Neural cell (in vitro differentiated cells): ENCODE measurements at regions not wholly inside any gene's neighbourhood (a gene's known extent, or its start where the extent isn't known, plus 50 kb on each side); places are given as distances from the start of the nearest gene placed in this dataset.

Experiments
- H2AFZ ChIP-seq: fragments of 200-600, 300-800 bp; sonication (generic), shearing (Covaris generic); 2 replicates; pipeline ENCODE4 v1.6.0; 2014; ENCODE audit warnings: low read depth, mild to moderate bottlenecking, antibody characterized with exemption, low read length, moderate library complexity
- H3F3A ChIP-seq: fragments of 200-600 bp; shearing (Covaris generic); 2 replicates; pipeline ENCODE4 v1.6.1; 2016; ENCODE audit warnings: mild to moderate bottlenecking, moderate library complexity, mixed read lengths, antibody characterized with exemption, low read length; ENCODE audit not compliant: insufficient read depth, poor library complexity, severe bottlenecking
- H3K27ac ChIP-seq: fragments of 200-600, 300-800 bp; sonication (generic), shearing (Covaris generic); 2 replicates; pipeline ENCODE4 v1.5.1; 2014; ENCODE audit warnings: mild to moderate bottlenecking, low read length, moderate library complexity
- H3K27me3 ChIP-seq: fragments of 300-800, 200-600 bp; sonication (generic), shearing (Covaris generic); 2 replicates; pipeline ENCODE4 v1.6.0; 2014; ENCODE audit warnings: mild to moderate bottlenecking, low read depth, low read length, moderate library complexity; ENCODE audit not compliant: insufficient read depth
- H3K36me3 ChIP-seq: fragments of 300-800, 200-600 bp; sonication (generic), shearing (Covaris generic); 2 replicates; pipeline ENCODE4 v1.5.1; 2014; ENCODE audit warnings: mild to moderate bottlenecking, antibody characterized with exemption, low read length, moderate library complexity; ENCODE audit not compliant: insufficient read depth
- H3K4me2 ChIP-seq: fragments of 300-800, 200-600 bp; sonication (generic), shearing (Covaris generic); 2 replicates; pipeline ENCODE4 v1.6.0; 2014; ENCODE audit warnings: mild to moderate bottlenecking, low read length
- H3K4me3 ChIP-seq: fragments of 300-800, 200-600 bp; sonication (generic), shearing (Covaris generic); 2 replicates; pipeline ENCODE4 v1.5.1; 2014; ENCODE audit warnings: mild to moderate bottlenecking, low read length, moderate library complexity
- H3K79me2 ChIP-seq: fragments of 200-600 bp; shearing (Covaris generic); replicated peaks from 2 replicates; pipeline ENCODE4 v1.6.0; 2014; ENCODE audit warnings: mild to moderate bottlenecking, low read length, moderate library complexity; ENCODE audit not compliant: insufficient read depth
- H3K9ac ChIP-seq: fragments of 300-800, 200-600 bp; sonication (generic), shearing (Covaris generic); 2 replicates; pipeline ENCODE4 v1.6.1; 2016; ENCODE audit warnings: mild to moderate bottlenecking, low read length, mixed read lengths
- H3K9me2 ChIP-seq: fragments of 200-600 bp; shearing (Covaris generic); 2 replicates; pipeline ENCODE4 v1.6.1; 2016; ENCODE audit warnings: mild to moderate bottlenecking, low read length, mixed read lengths; ENCODE audit not compliant: insufficient read depth
- H3K9me3 ChIP-seq: fragments of 200-600, 300-800 bp; sonication (generic), shearing (Covaris generic); 2 replicates; pipeline ENCODE4 v1.6.1; 2016; ENCODE audit warnings: mild to moderate bottlenecking, mixed run types, low read length, moderate library complexity, mixed read lengths
- H4K20me1 ChIP-seq: fragments of 200-600 bp; shearing (Covaris generic); 2 replicates; pipeline ENCODE4 v1.6.1; 2016; ENCODE audit warnings: mild to moderate bottlenecking, mixed run types; ENCODE audit not compliant: insufficient read depth
- EP300 ChIP-seq: fragments of 450-650 bp; conservative IDR thresholded peaks from 2 replicates; pipeline ENCODE4 v1.6.1; 2014; ENCODE audit warnings: antibody characterized with exemption, mild to moderate bottlenecking, moderate library complexity; ENCODE audit not compliant: poor library complexity, severe bottlenecking
- EZH2 ChIP-seq: fragments of 200-600, 300-800 bp; shearing (Covaris generic), sonication (generic); IDR thresholded peaks from 2 replicates; pipeline ENCODE4 v1.6.1; 2014; ENCODE audit warnings: antibody characterized with exemption, low read length, borderline replicate concordance, mild to moderate bottlenecking; ENCODE audit not compliant: insufficient read depth, poor library complexity, severe bottlenecking
- MXI1 ChIP-seq: fragments of 450-650 bp; conservative IDR thresholded peaks from 2 replicates; pipeline ENCODE4 v1.6.1; 2014; ENCODE audit warnings: antibody characterized with exemption, mild to moderate bottlenecking; ENCODE audit not compliant: poor library complexity, severe bottlenecking
- POLR2AphosphoS5 ChIP-seq: IDR thresholded peaks from 2 replicates; pipeline ENCODE4 v1.6.1; 2012
- RAD21 ChIP-seq: fragments of 450-650 bp; conservative IDR thresholded peaks from 2 replicates; pipeline ENCODE4 v1.6.1; 2014; ENCODE audit warnings: antibody characterized with exemption, mild to moderate bottlenecking, moderate library complexity
- SMC3 ChIP-seq: fragments of 450-650 bp; conservative IDR thresholded peaks from 2 replicates; pipeline ENCODE4 v1.6.1; 2014; ENCODE audit warnings: antibody characterized with exemption, mild to moderate bottlenecking, moderate library complexity; ENCODE audit not compliant: poor library complexity
- TAF1 ChIP-seq: IDR thresholded peaks from 2 replicates; pipeline ENCODE4 v1.6.1; 2012; ENCODE audit warnings: low read depth
- TF ChIP-seq, protein P1 (sequence below): IDR thresholded peaks from 2 replicates; pipeline ENCODE4 v1.6.1; 2012; ENCODE audit warnings: borderline replicate concordance
- TF ChIP-seq, protein P2 (sequence below): fragments of 450-650 bp; IDR thresholded peaks from 2 replicates; pipeline ENCODE4 v1.5.1; 2014; ENCODE audit warnings: antibody characterized with exemption, mild to moderate bottlenecking, moderate library complexity; ENCODE audit not compliant: poor library complexity, severe bottlenecking

DNA sequence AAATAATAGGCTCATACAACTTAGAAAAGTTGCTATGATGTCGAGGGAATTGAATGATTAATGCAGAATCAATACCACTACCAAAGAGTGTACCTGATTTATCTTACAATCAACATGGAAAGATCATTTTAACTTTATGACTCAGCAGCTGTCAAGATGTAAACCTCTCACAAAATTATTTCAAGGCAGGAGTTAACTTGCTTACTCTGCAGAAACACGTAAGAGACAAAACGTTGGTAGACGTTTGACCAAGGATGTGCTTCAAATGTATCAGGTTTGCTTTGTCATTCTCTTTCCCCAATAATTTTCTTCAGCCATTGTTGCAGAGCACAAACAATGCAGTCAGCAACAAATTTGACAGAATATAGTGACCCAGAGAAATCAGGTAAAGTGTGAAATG, 415.8 kb upstream of the KIF2B start:
- no peaks in the 10 kb centered on the region for H3K9me3 ChIP-seq
- no peaks in the 10 kb centered on the region for H3K79me2 ChIP-seq
- H2AFZ ChIP-seq, result no peak overlapping the region
- H4K20me1 ChIP-seq, result no peaks in the 10 kb centered on the region
- no peak for TF ChIP-seq RAD21
- TF ChIP-seq MXI1, result no peak
- TF ChIP-seq TAF1, result no peak
- no peak for TF ChIP-seq SMC3
- TF ChIP-seq, protein P1, sequence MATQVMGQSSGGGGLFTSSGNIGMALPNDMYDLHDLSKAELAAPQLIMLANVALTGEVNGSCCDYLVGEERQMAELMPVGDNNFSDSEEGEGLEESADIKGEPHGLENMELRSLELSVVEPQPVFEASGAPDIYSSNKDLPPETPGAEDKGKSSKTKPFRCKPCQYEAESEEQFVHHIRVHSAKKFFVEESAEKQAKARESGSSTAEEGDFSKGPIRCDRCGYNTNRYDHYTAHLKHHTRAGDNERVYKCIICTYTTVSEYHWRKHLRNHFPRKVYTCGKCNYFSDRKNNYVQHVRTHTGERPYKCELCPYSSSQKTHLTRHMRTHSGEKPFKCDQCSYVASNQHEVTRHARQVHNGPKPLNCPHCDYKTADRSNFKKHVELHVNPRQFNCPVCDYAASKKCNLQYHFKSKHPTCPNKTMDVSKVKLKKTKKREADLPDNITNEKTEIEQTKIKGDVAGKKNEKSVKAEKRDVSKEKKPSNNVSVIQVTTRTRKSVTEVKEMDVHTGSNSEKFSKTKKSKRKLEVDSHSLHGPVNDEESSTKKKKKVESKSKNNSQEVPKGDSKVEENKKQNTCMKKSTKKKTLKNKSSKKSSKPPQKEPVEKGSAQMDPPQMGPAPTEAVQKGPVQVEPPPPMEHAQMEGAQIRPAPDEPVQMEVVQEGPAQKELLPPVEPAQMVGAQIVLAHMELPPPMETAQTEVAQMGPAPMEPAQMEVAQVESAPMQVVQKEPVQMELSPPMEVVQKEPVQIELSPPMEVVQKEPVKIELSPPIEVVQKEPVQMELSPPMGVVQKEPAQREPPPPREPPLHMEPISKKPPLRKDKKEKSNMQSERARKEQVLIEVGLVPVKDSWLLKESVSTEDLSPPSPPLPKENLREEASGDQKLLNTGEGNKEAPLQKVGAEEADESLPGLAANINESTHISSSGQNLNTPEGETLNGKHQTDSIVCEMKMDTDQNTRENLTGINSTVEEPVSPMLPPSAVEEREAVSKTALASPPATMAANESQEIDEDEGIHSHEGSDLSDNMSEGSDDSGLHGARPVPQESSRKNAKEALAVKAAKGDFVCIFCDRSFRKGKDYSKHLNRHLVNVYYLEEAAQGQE, result no peak
- TF ChIP-seq EP300, result no peak
- no peak for TF ChIP-seq POLR2AphosphoS5
- no peak for TF ChIP-seq EZH2
- no peaks in the 10 kb centered on the region for H3K9me2 ChIP-seq
- H3K27ac ChIP-seq, result no peak overlapping the region
- H3K36me3 ChIP-seq, result no peaks in the 10 kb centered on the region
- no peak overlapping the region for H3K9ac ChIP-seq
- H3K4me3 ChIP-seq, result no peak overlapping the region
- no peaks in the 10 kb centered on the region for H3K27me3 ChIP-seq
- no peaks in the 10 kb centered on the region for H3F3A ChIP-seq
- H3K4me2 ChIP-seq, result no peak overlapping the region

DNA sequence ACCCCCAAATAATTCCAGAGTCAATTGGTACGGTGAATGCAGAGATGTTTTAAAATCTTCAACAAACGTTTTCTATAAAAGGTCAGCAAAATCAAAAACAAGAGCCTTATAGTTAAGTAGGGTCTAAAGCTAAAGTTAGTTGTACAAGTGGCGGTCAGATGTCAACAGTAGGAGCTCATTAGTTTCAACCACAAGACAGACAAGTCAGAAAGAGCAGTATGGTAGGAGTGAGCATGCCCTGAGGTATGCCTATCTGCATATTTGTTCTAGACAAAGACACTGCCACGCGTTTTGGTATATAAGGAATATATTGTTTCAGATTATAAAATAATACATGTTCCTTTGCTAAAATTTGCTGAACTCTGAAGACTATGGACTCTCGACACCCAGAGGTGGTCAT, 431.5 kb upstream of the KIF2B start:
- H3K27ac ChIP-seq, result no peak overlapping the region
- H4K20me1 ChIP-seq, result no peaks in the 10 kb centered on the region
- no peak overlapping the region for H3K9ac ChIP-seq
- H3K9me2 ChIP-seq, result no peaks in the 10 kb centered on the region
- no peaks in the 10 kb centered on the region for H3F3A ChIP-seq
- no peaks in the 10 kb centered on the region for H3K27me3 ChIP-seq
- TF ChIP-seq, protein P1, result no peak
- TF ChIP-seq MXI1 (no peak), SMC3 (no peak)
- TF ChIP-seq, protein P2, sequence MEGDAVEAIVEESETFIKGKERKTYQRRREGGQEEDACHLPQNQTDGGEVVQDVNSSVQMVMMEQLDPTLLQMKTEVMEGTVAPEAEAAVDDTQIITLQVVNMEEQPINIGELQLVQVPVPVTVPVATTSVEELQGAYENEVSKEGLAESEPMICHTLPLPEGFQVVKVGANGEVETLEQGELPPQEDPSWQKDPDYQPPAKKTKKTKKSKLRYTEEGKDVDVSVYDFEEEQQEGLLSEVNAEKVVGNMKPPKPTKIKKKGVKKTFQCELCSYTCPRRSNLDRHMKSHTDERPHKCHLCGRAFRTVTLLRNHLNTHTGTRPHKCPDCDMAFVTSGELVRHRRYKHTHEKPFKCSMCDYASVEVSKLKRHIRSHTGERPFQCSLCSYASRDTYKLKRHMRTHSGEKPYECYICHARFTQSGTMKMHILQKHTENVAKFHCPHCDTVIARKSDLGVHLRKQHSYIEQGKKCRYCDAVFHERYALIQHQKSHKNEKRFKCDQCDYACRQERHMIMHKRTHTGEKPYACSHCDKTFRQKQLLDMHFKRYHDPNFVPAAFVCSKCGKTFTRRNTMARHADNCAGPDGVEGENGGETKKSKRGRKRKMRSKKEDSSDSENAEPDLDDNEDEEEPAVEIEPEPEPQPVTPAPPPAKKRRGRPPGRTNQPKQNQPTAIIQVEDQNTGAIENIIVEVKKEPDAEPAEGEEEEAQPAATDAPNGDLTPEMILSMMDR, result no peak
- no peak overlapping the region for H2AFZ ChIP-seq
- no peaks in the 10 kb centered on the region for H3K36me3 ChIP-seq
- H3K79me2 ChIP-seq, result no peaks in the 10 kb centered on the region
- H3K9me3 ChIP-seq, result no peaks in the 10 kb centered on the region
- no peak overlapping the region for H3K4me3 ChIP-seq
- no peak overlapping the region for H3K4me2 ChIP-seq
